Epithelial cell of proximal tubule (primary cell): ENCODE measurements at regions not wholly inside any gene's neighbourhood (a gene's known extent, or its start where the extent isn't known, plus 50 kb on each side); places are given as distances from the start of the nearest gene placed in this dataset.
A peak's percentile ranks its signal among the peaks of the same experiment; 100 is the strongest.

Source experiments
- DNase-seq: peaks from one replicate; pipeline ENCODE4 v3.0.0-alpha.2; 2011; ENCODE audit warnings: low read depth
- H3K4me3 ChIP-seq: 2 replicates; pipeline ENCODE4 v1.5.1; 2011; ENCODE audit warnings: low read depth, mild to moderate bottlenecking, low read length
- TF ChIP-seq, protein P1 (sequence below): conservative IDR thresholded peaks from 2 replicates; pipeline ENCODE4 v1.5.1; 2012; ENCODE audit warnings: low read depth, mild to moderate bottlenecking, low read length

DNA sequence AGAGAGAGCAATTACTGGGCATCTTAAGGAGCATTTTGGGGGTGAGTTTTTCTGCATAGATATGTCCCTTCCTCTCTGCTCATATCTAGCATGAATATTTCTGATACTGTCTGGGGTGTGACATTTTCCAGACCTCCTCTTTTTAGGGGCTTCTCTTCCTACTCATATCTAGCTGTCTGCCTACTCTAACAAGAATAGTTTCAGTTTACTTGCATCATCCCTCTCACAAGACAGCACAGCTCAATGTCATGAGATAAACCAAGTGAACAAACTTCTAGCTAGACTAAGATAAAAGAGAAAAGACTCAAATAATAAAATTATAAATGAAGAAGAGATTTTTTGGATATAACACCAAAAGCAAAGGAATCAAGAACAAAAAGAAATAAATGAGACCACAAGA, 419.5 kb upstream of the SORCS1 start:
- TF ChIP-seq, protein P1, sequence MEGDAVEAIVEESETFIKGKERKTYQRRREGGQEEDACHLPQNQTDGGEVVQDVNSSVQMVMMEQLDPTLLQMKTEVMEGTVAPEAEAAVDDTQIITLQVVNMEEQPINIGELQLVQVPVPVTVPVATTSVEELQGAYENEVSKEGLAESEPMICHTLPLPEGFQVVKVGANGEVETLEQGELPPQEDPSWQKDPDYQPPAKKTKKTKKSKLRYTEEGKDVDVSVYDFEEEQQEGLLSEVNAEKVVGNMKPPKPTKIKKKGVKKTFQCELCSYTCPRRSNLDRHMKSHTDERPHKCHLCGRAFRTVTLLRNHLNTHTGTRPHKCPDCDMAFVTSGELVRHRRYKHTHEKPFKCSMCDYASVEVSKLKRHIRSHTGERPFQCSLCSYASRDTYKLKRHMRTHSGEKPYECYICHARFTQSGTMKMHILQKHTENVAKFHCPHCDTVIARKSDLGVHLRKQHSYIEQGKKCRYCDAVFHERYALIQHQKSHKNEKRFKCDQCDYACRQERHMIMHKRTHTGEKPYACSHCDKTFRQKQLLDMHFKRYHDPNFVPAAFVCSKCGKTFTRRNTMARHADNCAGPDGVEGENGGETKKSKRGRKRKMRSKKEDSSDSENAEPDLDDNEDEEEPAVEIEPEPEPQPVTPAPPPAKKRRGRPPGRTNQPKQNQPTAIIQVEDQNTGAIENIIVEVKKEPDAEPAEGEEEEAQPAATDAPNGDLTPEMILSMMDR, result no peak
- DNase-seq, result no peak

DNA sequence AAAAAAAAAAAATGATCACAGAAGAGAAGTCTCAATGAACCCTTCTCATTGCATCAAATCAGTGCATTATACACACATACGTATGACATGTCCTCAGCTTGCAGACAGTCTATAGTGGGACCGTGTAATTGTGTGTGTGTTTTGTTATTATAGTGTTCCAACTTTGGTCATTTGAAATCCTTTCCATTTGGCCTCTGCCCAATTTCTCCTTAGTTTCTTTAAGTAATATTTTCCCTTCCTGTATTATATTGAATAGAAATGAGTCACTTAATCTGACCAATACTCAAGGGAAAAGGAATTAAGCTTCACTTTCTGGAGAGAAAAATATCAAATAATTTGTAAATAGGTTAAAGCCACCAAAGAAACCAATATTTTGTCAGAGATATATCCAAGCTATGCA, 415.5 kb upstream of the SORCS1 start:
- TF ChIP-seq, protein P1, result no peak
- DNase-seq, result no peak
- H3K4me3 ChIP-seq, result no peak overlapping the region

More for the DNA sequence above, 419.5 kb upstream of the SORCS1 start:
- no peak overlapping the region for H3K4me3 ChIP-seq

DNA sequence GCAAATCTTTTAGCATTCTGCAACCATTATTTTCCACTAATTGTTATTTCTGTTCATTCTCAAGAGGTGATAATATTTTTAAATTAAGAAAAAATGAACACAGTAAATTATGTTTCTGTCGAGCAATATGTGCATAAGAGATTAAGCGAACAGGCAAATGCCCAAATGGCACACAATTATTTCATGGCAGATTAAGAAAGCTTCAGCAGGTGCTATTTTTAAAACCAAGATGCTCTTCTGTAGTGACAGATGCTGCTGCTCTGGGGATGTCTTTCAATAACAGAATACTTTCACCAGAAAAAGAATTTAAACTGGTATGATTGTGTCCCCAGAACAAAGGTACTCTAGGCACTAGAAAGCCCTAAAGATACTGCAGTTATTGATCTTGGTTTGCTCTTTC, 412.7 kb upstream of the SORCS1 start:
- TF ChIP-seq, protein P1, result no peak
- DNase-seq, result no peak
- no peak overlapping the region for H3K4me3 ChIP-seq

DNA sequence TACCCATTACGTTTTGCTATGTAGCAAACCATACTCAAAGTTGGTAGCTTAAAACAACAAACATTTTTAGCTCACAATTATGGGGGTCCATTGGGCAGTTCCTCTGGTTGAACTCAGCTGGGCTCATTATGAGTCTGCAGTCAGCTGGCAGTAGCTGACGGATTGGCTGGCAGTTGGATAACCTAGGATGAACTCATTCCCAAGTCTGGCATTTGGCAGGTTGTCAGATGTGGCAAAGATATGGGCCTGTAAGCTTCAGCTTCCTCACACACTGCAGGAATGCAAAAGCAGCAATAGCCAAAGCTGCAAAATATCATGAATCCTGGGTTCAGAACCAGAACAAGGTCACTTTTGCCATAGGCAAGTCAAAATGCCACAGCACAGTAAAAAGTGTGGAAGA, 412.2 kb upstream of the SORCS1 start:
- no peak overlapping the region for H3K4me3 ChIP-seq
- TF ChIP-seq, protein P1, result no peak
- peak; percentile 23 for DNase-seq

DNA sequence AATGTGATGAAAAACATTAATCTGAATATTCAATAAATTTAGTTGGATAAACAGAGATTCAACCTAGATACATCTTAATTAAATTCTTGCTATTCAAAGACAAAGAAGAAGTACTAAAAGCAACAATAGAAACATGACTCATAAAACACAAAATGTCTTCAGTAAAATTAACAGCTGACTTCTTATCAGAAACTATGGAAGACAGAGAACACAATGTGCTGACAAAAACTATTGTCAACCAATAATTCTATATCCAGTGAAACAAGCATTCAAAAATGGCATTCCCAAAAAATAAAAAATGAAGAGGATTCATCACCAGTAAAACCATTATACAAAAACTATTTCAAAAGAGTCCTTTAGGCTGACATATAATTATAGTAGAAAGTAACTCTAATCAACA, 400.5 kb upstream of the SORCS1 start:
- TF ChIP-seq, protein P1, result no peak
- no peak for DNase-seq
- H3K4me3 ChIP-seq, result no peak overlapping the region

DNA sequence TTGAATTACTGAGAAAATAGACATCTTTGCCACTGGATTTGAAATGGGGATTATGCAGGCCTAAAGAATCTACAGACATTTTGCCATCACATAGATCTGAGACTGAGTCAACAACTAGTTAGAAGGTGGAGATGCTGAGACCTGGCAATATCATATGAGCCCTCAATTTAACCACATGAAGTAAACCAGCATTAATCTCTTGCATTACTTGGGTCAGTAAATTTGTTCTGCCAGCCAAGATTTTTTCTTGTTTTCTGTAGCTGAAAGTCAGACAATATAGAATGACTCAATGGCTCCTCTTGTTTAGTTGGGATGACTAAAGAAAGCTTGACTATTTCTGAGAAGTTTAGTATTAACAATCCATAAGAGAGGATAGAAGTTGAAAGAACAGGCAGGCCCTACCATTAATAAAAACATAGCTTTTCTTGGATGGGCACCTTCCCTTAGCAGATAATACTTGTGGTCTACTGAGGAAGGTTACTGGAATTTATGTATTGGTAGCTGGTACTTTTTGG, 396.7 kb upstream of the SORCS1 start:
- no peak for DNase-seq
- H3K4me3 ChIP-seq, result no peak overlapping the region
- TF ChIP-seq, protein P1, result no peak

DNA sequence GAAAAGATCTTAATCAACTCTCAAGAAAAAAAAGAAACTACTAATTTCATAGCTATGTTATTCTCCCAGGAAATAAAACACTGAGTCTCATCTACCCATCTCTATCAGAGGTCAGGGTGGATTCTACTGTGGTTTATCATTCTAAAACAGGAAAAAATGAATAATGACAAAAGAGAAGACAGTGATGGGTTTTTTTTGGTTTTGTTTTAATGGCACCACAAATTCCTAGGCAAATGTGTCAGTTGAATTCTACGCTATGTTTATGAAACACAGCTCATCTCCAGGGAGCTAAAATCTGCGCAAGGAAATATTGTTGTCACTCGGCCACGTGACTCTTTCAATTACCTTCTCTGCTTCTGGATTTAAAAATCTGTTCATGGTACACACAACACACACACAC, 393.4 kb upstream of the SORCS1 start:
- TF ChIP-seq, protein P1, result no peak
- no peak for DNase-seq
- no peak overlapping the region for H3K4me3 ChIP-seq
